ENCODE measurements at regions not wholly inside any gene's neighbourhood (a gene's known extent, or its start where the extent isn't known, plus 50 kb on each side); places are given as distances from the start of the nearest gene placed in this dataset.
"Not testable (repeated sequence)": the region's sequence is repeated elsewhere in the genome, so short reads cannot be mapped to it uniquely, and the experiment has no call there.

DNA sequence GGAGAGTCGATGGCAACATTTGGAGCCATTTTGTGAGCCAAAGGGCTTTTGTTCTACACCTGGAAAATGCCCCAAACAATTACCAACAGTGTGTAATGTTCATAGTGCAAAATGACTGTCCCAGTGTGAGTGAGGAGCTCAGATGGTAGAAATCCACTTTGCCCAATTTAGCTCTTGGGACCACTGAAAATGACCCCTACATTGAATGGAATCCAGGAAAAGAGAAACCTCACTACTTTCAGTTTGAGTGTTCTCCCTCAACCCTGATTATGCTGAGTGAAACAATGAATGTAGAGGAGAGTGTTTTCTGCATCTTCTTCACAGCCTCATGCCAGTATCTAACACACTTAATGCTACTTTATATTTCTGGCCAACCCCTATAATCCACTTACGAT lies 84.9 kb upstream of the NRN1 start:
- no peak for DNase-seq (ENCODE audit: low read depth)
- no peak overlapping the region for H3K4me3 ChIP-seq (ENCODE audit: control insufficient read depth, low read depth, low read length)
- TF ChIP-seq, protein P1, sequence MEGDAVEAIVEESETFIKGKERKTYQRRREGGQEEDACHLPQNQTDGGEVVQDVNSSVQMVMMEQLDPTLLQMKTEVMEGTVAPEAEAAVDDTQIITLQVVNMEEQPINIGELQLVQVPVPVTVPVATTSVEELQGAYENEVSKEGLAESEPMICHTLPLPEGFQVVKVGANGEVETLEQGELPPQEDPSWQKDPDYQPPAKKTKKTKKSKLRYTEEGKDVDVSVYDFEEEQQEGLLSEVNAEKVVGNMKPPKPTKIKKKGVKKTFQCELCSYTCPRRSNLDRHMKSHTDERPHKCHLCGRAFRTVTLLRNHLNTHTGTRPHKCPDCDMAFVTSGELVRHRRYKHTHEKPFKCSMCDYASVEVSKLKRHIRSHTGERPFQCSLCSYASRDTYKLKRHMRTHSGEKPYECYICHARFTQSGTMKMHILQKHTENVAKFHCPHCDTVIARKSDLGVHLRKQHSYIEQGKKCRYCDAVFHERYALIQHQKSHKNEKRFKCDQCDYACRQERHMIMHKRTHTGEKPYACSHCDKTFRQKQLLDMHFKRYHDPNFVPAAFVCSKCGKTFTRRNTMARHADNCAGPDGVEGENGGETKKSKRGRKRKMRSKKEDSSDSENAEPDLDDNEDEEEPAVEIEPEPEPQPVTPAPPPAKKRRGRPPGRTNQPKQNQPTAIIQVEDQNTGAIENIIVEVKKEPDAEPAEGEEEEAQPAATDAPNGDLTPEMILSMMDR (conservative IDR thresholded peaks at IDR 0.05; ENCODE audit: control insufficient read depth, insufficient read depth, low read depth, low read length), result no peak

DNA sequence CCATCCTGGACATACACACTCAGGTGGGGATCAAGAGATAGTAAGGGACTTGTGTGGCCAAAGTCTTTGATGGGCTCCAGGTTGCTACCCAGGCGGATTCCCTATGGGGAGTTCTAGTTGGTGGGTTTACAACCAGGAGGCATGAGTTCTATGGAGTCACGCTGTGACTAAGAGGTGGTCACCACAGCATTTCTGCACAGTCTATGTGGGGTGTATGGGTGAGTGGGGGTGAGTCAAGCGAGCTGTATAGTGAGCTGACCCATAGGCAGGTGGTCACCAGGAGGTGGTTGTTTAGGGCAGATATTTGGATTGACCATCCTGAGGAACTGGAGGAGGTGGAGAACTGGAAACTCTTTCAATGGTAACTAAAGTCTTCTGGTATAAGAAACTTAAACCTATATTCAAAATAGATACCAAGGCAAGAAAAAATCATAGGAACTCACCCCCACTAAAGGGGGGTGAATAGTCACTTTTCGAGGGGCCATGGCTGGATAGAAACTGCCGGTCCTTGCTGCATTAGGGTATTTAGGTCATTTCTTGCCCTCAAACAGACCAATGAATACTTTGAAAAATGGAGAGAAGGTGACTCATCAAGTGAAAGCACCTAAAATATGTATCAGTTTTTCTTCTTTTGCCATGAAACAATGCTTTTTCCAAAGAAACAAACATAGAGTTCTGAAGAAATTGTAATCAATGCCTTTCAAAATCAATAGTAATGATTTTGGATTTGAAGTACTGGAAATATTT lies 84.3 kb upstream of the NRN1 start:
- no peak for DNase-seq (ENCODE audit: low read depth)
- H3K4me3 ChIP-seq (ENCODE audit: control insufficient read depth, low read depth, low read length), result no peak overlapping the region
- TF ChIP-seq, protein P1 (conservative IDR thresholded peaks at IDR 0.05; ENCODE audit: control insufficient read depth, insufficient read depth, low read depth, low read length), result no peak

DNA sequence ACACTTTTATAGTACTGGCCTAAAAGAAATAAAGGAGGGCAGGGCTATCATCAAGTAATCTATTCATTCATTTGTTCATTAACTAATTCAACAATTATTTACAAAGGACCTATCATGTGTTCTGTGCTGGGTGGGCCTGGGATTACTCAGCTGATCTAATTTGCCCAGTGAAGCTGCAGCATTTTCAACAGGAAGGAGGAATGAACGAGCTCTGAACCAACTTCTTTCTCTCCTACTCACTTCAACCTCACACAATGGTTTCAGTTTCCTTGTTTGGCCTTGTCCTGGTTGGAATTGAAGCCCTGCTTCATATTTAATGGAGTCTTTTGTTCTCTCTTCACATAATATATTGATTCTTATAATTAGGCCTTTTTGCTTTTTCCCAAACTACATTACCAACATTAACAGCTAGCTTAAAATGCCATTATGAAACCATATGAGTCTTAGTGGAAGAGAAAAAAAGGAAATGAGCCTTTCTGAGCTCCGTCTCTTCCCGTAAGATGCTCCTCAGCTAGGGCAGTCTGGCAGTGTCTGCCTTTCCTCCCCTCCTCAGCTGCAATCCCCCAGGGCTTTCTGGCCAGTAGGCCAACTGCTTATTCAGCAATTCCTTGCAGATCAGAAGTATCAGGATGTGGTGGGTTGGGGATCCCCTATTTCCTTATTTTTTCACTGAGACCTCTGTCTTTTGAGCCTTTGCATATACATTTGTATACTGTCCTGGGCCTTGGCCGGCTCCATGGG lies 79.4 kb upstream of the NRN1 start:
- TF ChIP-seq, protein P1 (conservative IDR thresholded peaks at IDR 0.05; ENCODE audit: control insufficient read depth, insufficient read depth, low read depth, low read length), result no peak
- DNase-seq (ENCODE audit: low read depth), result no peak
- no peak overlapping the region for H3K4me3 ChIP-seq (ENCODE audit: control insufficient read depth, low read depth, low read length)

DNA sequence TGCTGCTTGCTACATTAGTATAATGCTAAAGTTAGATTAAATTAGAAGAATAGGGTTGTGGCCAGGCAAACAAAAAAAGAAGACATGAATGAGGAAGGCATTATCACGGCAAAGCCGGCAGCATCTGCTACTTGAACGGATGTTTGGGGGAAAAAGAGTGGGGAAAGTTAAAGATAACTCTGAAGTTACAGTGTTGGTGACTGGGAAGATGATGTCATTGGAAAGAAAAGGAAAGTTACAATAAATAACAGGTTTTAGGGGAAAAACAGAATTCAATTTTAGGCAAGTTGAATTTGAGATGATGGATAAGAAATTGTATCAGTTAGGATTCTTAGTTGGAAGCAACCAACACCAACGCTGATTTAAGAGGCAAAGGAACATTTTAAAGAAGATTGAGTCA lies 74.2 kb upstream of the NRN1 start:
- TF ChIP-seq, protein P1 (conservative IDR thresholded peaks at IDR 0.05; ENCODE audit: control insufficient read depth, insufficient read depth, low read depth, low read length), result no peak
- H3K4me3 ChIP-seq (ENCODE audit: control insufficient read depth, low read depth, low read length), result no peak overlapping the region
- DNase-seq (ENCODE audit: low read depth), result no peak

DNA sequence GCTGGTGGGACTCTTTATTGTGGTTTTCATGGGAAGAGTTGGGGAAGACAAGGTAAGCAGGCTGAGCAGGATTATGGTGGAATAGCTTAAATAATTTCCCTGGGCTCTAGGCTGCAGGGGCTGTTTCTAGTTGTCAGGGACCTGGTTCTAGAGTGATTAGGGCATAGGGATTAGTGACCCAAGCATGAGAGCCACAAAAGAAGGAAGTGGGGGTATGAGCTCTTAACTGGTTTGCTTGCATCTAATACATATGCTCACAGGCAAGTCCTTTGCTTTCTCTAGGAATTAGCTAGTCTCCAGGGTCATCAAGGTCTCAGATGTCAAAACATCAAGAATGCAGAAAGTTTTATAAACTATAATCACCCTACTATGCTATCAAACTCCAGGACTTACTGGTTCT lies 67.5 kb upstream of the NRN1 start:
- TF ChIP-seq, protein P1 (conservative IDR thresholded peaks at IDR 0.05; ENCODE audit: control insufficient read depth, insufficient read depth, low read depth, low read length), result no peak
- DNase-seq (ENCODE audit: low read depth), result no peak
- H3K4me3 ChIP-seq (ENCODE audit: control insufficient read depth, low read depth, low read length), result no peak overlapping the region

DNA sequence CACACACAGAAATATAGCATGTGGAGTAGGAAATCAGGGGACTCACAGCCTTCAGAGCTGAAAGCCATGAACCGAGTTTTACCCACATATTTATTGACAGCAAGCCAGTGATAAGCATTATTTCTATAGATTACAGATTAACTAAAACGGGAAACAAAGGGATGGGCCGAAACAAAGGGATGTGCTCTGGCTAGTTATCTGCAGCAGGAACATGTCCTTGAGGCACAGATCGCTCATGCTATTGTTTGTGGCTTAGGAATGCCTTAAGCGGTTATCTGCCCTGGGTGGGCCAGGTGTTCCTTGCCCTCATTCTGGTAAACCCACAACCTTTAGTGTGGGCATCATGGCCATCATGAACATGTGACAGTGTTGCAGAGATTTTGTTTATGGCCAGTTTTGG lies 61.4 kb upstream of the NRN1 start:
- DNase-seq (ENCODE audit: low read depth); H3K4me3 ChIP-seq (ENCODE audit: control insufficient read depth, low read depth, low read length): not testable (repeated sequence)

DNA sequence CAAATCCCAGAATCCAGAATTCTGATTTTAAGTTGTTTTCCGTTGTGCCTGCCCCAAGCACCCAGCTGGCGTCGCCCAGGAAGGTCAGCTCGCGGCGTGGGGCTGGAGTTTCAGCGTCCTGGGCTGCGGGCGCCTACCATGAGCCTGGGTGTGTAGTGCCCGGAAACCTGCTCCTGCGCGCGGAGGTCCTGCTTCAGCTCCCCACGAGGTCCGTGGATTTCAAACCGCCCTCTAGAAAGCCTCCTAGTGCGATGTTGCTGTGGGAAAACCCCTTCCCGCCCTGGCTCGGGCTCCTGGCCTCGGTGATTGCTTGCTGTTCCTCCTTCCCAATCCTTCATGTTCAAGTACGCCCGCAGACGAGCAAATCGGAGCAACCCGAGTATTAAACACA lies 51.3 kb upstream of the NRN1 start:
- DNase-seq (ENCODE audit: low read depth), result no peak

More for the DNA sequence above, 51.3 kb upstream of the NRN1 start:
- H3K4me3 ChIP-seq (ENCODE audit: control insufficient read depth, low read depth, low read length), result no peak overlapping the region
- TF ChIP-seq, protein P1 (conservative IDR thresholded peaks at IDR 0.05; ENCODE audit: control insufficient read depth, insufficient read depth, low read depth, low read length), result no peak

Data from fibroblast of mammary gland (primary cell).